Esophagus squamous epithelium (tissue), 4 donors: ENCODE measurements at regions not wholly inside any gene's neighbourhood (a gene's known extent, or its start where the extent isn't known, plus 50 kb on each side); places are given as distances from the start of the nearest gene placed in this dataset.

ENCODE experiments used
- POLR2A ChIP-seq, 4 donors: fragments of 450-650 bp; IDR thresholded peaks; one replicate each; pipeline ENCODE4 v1.6.1; 2017; ENCODE audit warnings: antibody characterized with exemption in 4 of 4, mild to moderate bottlenecking in 4 of 4, moderate library complexity in 3 of 4
- TF ChIP-seq, protein P1 (sequence below), 6 experiments: fragments of 450-650 bp in 4 of 6; fragments of 200-600 bp in 2 of 6; sonication (generic) in 2 of 6; IDR thresholded peaks; one replicate each; pipeline ENCODE4 v1.5.1; 2016 to 2019; ENCODE audit warnings: antibody characterized with exemption in 6 of 6, mild to moderate bottlenecking in 4 of 6, moderate library complexity in 4 of 6

GRCh38 chr12:108060903-108061302 is 68.2 kb upstream of the WSCD2 start:
- no peak for TF ChIP-seq POLR2A (IDR thresholded peaks at IDR 0.05)
- TF ChIP-seq, protein P1, sequence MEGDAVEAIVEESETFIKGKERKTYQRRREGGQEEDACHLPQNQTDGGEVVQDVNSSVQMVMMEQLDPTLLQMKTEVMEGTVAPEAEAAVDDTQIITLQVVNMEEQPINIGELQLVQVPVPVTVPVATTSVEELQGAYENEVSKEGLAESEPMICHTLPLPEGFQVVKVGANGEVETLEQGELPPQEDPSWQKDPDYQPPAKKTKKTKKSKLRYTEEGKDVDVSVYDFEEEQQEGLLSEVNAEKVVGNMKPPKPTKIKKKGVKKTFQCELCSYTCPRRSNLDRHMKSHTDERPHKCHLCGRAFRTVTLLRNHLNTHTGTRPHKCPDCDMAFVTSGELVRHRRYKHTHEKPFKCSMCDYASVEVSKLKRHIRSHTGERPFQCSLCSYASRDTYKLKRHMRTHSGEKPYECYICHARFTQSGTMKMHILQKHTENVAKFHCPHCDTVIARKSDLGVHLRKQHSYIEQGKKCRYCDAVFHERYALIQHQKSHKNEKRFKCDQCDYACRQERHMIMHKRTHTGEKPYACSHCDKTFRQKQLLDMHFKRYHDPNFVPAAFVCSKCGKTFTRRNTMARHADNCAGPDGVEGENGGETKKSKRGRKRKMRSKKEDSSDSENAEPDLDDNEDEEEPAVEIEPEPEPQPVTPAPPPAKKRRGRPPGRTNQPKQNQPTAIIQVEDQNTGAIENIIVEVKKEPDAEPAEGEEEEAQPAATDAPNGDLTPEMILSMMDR (IDR thresholded peaks at IDR 0.05) = no peak
